Liver (tissue), 8 donors: ENCODE measurements at regions not wholly inside any gene's neighbourhood (a gene's known extent, or its start where the extent isn't known, plus 50 kb on each side); places are given as distances from the start of the nearest gene placed in this dataset.

Experiments used
- DNase-seq: peaks from one replicate; pipeline ENCODE4 v3.0.0-alpha.2; 2017; ENCODE audit warnings: low spot score
- H3K27ac ChIP-seq, 2 donors: one replicate each; pipeline ENCODE4 v1.7.0; 2013; ENCODE audit warnings: inconsistent platforms in 2 of 2, low read length in 2 of 2, control low read depth in 1 of 2, low read depth in 1 of 2, mild to moderate bottlenecking in 1 of 2
- H3K27me3 ChIP-seq, 4 donors: one replicate each; pipeline versions ENCODE4 v1.6.1 to v1.7.0; 2013; ENCODE audit warnings: low read length in 3 of 4, inconsistent platforms in 1 of 4, mild to moderate bottlenecking in 1 of 4, moderate library complexity in 1 of 4; ENCODE audit not compliant: control insufficient read depth in 4 of 4, insufficient read depth in 4 of 4
- H3K36me3 ChIP-seq, 4 donors: one replicate each; pipeline versions ENCODE4 v1.6.1 to v1.7.0; 2013; ENCODE audit warnings: low read length in 3 of 4, mild to moderate bottlenecking in 3 of 4, low read depth in 1 of 4, moderate library complexity in 1 of 4; ENCODE audit not compliant: control insufficient read depth in 4 of 4, insufficient read depth in 3 of 4
- H3K4me1 ChIP-seq, 4 donors: one replicate each; pipeline versions ENCODE4 v1.6.1 to v1.7.0; 2013; ENCODE audit warnings: low read length in 3 of 4, mild to moderate bottlenecking in 3 of 4, moderate library complexity in 1 of 4; ENCODE audit not compliant: control insufficient read depth in 4 of 4, insufficient read depth in 4 of 4
- H3K4me3 ChIP-seq, 3 donors: one replicate each; pipeline versions ENCODE4 v1.6.1 to v1.7.0; 2013; ENCODE audit warnings: low read length in 3 of 3, control low read depth in 1 of 3, low read depth in 1 of 3, mild to moderate bottlenecking in 1 of 3
- H3K9ac ChIP-seq, 2 donors: one replicate each; pipeline ENCODE4 v1.7.0; 2013; ENCODE audit warnings: low read length in 2 of 2, mild to moderate bottlenecking in 2 of 2, moderate library complexity in 2 of 2, control low read depth in 1 of 2, low read depth in 1 of 2
- H3K9me3 ChIP-seq, 4 donors: one replicate each; pipeline versions ENCODE4 v1.6.1 to v1.7.0; 2013; ENCODE audit warnings: low read length in 3 of 4; ENCODE audit not compliant: control insufficient read depth in 4 of 4
- CTCF ChIP-seq: fragments of 150-350 bp; IDR thresholded peaks from 2 replicates; pipeline ENCODE4 v1.5.1; 2017; ENCODE audit warnings: improper control_type of control experiment, low read depth, low read length; ENCODE audit not compliant: missing input control
- GABPA ChIP-seq, 2 donors: IDR thresholded peaks in 1 of 2; conservative IDR thresholded peaks in 1 of 2; 2 replicates each; pipeline ENCODE4 v1.6.1; 2016; ENCODE audit warnings: antibody characterized with exemption in 2 of 2, mild to moderate bottlenecking in 1 of 2, moderate library complexity in 1 of 2
- HNF4A ChIP-seq, 2 donors: conservative IDR thresholded peaks; 2 replicates each; pipeline ENCODE4 v1.6.1; 2016; ENCODE audit warnings: antibody characterized with exemption in 2 of 2, mild to moderate bottlenecking in 2 of 2
- HNF4G ChIP-seq: IDR thresholded peaks from 2 replicates; pipeline ENCODE4 v1.6.1; 2016; ENCODE audit warnings: antibody characterized with exemption
- JUND ChIP-seq, 2 donors: IDR thresholded peaks; 2 replicates each; pipeline ENCODE4 v1.6.1; 2016; ENCODE audit warnings: antibody characterized with exemption in 2 of 2
- MAX ChIP-seq: IDR thresholded peaks from 2 replicates; pipeline ENCODE4 v1.6.1; 2016; ENCODE audit warnings: antibody characterized with exemption
- RAD21 ChIP-seq, 2 donors: IDR thresholded peaks; 2 replicates each; pipeline ENCODE4 v1.6.1; 2016; ENCODE audit warnings: antibody characterized with exemption in 2 of 2, mild to moderate bottlenecking in 2 of 2
- RXRA ChIP-seq, 2 donors: IDR thresholded peaks; 2 replicates each; pipeline ENCODE4 v1.6.1; 2017 to 2018; ENCODE audit warnings: antibody characterized with exemption in 2 of 2, mild to moderate bottlenecking in 1 of 2
- SP1 ChIP-seq: IDR thresholded peaks from 2 replicates; pipeline ENCODE4 v1.6.1; 2018; ENCODE audit warnings: antibody characterized with exemption, mild to moderate bottlenecking
- TAF1 ChIP-seq: conservative IDR thresholded peaks from 2 replicates; pipeline ENCODE4 v1.6.1; 2016; ENCODE audit warnings: antibody characterized with exemption, mild to moderate bottlenecking
- YY1 ChIP-seq: IDR thresholded peaks from 2 replicates; pipeline ENCODE4 v1.6.1; 2016; ENCODE audit warnings: antibody characterized with exemption, mild to moderate bottlenecking
- ZBTB33 ChIP-seq: IDR thresholded peaks from 2 replicates; pipeline ENCODE4 v1.6.1; 2016; ENCODE audit warnings: antibody characterized with exemption
- WGBS: extraction: QIAGEN DNeasy Blood & Tissue Kit; methylation state at CpG from one replicate; pipeline ENCODE4 v1.1.7; 2013; 5-methylcytosine and 5-hydroxymethylcytosine counted together
- donor health status: healthy.
- donor health status: healthy.
- donor health status: healthy.
- donor health status: healthy.
- donor health status: healthy.

GRCh38 chr6:90387383-90387775 is 90.7 kb upstream of the BACH2 start:
- Histone ChIP-seq H3K9me3 (no peaks in the 10 kb centered on the region), H3K4me1 (peaks cover 0 to 2% (median 0%) of the 10 kb centered on the region in 4 donors), H3K9ac (no peak overlapping the region), H3K36me3 (no peaks in the 10 kb centered on the region), H3K4me3 (no peak overlapping the region), H3K27me3 (no peaks in the 10 kb centered on the region), H3K27ac (no peak overlapping the region)
- no peak for TF ChIP-seq HNF4A (conservative IDR thresholded peaks at IDR 0.05)
- no peak for TF ChIP-seq SP1
- 79% methylated on average over 5 of the region's 5 CpGs for WGBS
- no peak for DNase-seq

- no peak overlapping the region for H3K9ac ChIP-seq
- 31% methylated on average over 10 of the region's 10 CpGs for WGBS
- TF ChIP-seq CTCF (no peak), JUND (IDR thresholded peaks at IDR 0.05) (peak in 1 of 2 donors; percentile 12), ZBTB33 (no peak), RAD21 (IDR thresholded peaks at IDR 0.05) (peak in 1 of 2 donors; percentile 43), HNF4A (conservative IDR thresholded peaks at IDR 0.05) (peak in 1 of 2 donors; percentile 9), TAF1 (no peak)
Observed at GRCh38 chr6:90386399-90387382, 90.0 kb upstream of the BACH2 start.

GRCh38 chr6:90385759-90386313 is 89.2 kb upstream of the BACH2 start:
- DNase-seq, result no peak
- no peaks in the 10 kb centered on the region for H3K36me3 ChIP-seq
- no peaks in the 10 kb centered on the region for H3K9me3 ChIP-seq
- 84% methylated on average over 1 of the region's 1 CpG for WGBS
- H3K4me3 ChIP-seq, result no peak overlapping the region
- TF ChIP-seq ZBTB33 (no peak), JUND (IDR thresholded peaks at IDR 0.05) (no peak), HNF4A (conservative IDR thresholded peaks at IDR 0.05) (no peak), RAD21 (IDR thresholded peaks at IDR 0.05) (no peak), CTCF (no peak), GABPA (IDR thresholded peaks at IDR 0.05 in 1 of 2, conservative IDR thresholded peaks at IDR 0.05 in 1 of 2) (no peak), RXRA (IDR thresholded peaks at IDR 0.05) (no peak), HNF4G (no peak), YY1 (no peak), TAF1 (no peak), MAX (no peak), SP1 (no peak)
- H3K9ac ChIP-seq, result no peak overlapping the region
- no peaks in the 10 kb centered on the region for H3K27me3 ChIP-seq
- no peak overlapping the region for H3K27ac ChIP-seq
- peaks cover 0 to 2% (median 0%) of the 10 kb centered on the region in 4 donors for H3K4me1 ChIP-seq

More at GRCh38 chr6:90386399-90387382, 90.0 kb upstream of the BACH2 start:
- Histone ChIP-seq H3K27me3 (no peaks in the 10 kb centered on the region), H3K9me3 (no peaks in the 10 kb centered on the region), H3K36me3 (no peaks in the 10 kb centered on the region), H3K4me3 (no peak overlapping the region), H3K27ac (no peak overlapping the region), H3K4me1 (peaks cover 0 to 2% (median 0%) of the 10 kb centered on the region in 4 donors)
- no peak for DNase-seq
